A549 (cell line): ENCODE measurements at regions not wholly inside any gene's neighbourhood (a gene's known extent, or its start where the extent isn't known, plus 50 kb on each side); places are given as distances from the start of the nearest gene placed in this dataset.

Experiments
- ATAC-seq, 2 experiments: fragments of 200-7000 bp in 1 of 2; fragments of >200 bp in 1 of 2; cut with Nextera tagmentation in 1 of 2; cut with Tn5 transposase in 1 of 2; 3 replicates each; pipeline versions ENCODE4 v1.8.0 to v1.9.1; 2018 to 2020; ENCODE audit warnings: mild to moderate bottlenecking in 1 of 2, moderate library complexity in 1 of 2
- CTCF ChIA-PET: fragments of 300-600 bp; sonication (Branson Sonifier 250); formaldehyde crosslinking; extraction: SDS; loops from one replicate; lab custom pipeline; 2021; ENCODE audit warnings: antibody characterized with exemption, inconsistent platforms; lab: Yijun Ruan, JAX
- POLR2A ChIA-PET: fragments of 350-600 bp; formaldehyde crosslinking; extraction: SDS; loops from one replicate; lab custom pipeline; 2021; ENCODE audit warnings: antibody characterized with exemption, inconsistent platforms; lab: Yijun Ruan, JAX
- DNase-seq, 2 experiments: peaks; one replicate each; pipeline versions ENCODE4 v3.0.0 to v3.0.0-alpha.2; 2011 to 2016; ENCODE audit warnings: low read depth in 1 of 2, low spot score in 1 of 2
- FAIRE-seq: peaks from 2 replicates; lab custom pipeline; 2011; peaks lifted over from hg19 to GRCh38; lab: Jason Lieb, UNC
- H3K27ac ChIP-seq, 2 experiments: fragments of >200 bp; sonication (Bioruptor Twin); formaldehyde crosslinking; 3 replicates each; pipeline ENCODE4 v1.5.1; 2016 to 2017
- H3K4me1 ChIP-seq: fragments of >200 bp; sonication (Bioruptor Twin); formaldehyde crosslinking; 3 replicates; pipeline ENCODE4 v1.6.1; 2016
- H3K4me2 ChIP-seq: fragments of >200 bp; sonication (Bioruptor Twin); formaldehyde crosslinking; 3 replicates; pipeline ENCODE4 v1.6.1; 2016
- H3K4me3 ChIP-seq: fragments of >200 bp; sonication (Bioruptor Twin); formaldehyde crosslinking; 3 replicates; pipeline ENCODE4 v1.5.1; 2016
- H3K9me3 ChIP-seq: fragments of >200 bp; sonication (Bioruptor Twin); formaldehyde crosslinking; 3 replicates; pipeline ENCODE4 v1.6.1; 2016
- BCL3 ChIP-seq: fragments of >200 bp; sonication (Bioruptor Twin); formaldehyde crosslinking; IDR thresholded peaks from 3 replicates; pipeline ENCODE4 v1.6.1; 2016
- CHD4 ChIP-seq: fragments of 200-600 bp; sonication (generic); IDR thresholded peaks from 2 replicates; pipeline ENCODE4 v1.6.1; 2016; ENCODE audit warnings: antibody characterized with exemption, mild to moderate bottlenecking, borderline replicate concordance
- ELK1 ChIP-seq: fragments of 150-350 bp; IDR thresholded peaks from 2 replicates; pipeline ENCODE4 v1.6.1; 2014; ENCODE audit warnings: low read depth, mild to moderate bottlenecking, low read length
- EP300 ChIP-seq, 2 experiments: fragments of >200 bp; sonication (Bioruptor Twin); formaldehyde crosslinking; IDR thresholded peaks; 2 replicates in 1 of 2; 3 replicates in 1 of 2; pipeline ENCODE4 v1.6.1; 2016 to 2017
- ESRRA ChIP-seq: fragments of 150-350 bp; IDR thresholded peaks from 2 replicates; pipeline ENCODE4 v1.6.1; 2014; ENCODE audit warnings: mild to moderate bottlenecking, low read length, borderline replicate concordance
- FOSB ChIP-seq: fragments of 250-450 bp; sonication (Bioruptor Pico); IDR thresholded peaks from 2 replicates; pipeline ENCODE4 v1.5.0; 2020; ENCODE audit warnings: mild to moderate bottlenecking, moderate library complexity
- FOSL2 ChIP-seq, 2 experiments: fragments of 450-650 bp in 1 of 2; fragments of >200 bp in 1 of 2; sonication (Bioruptor Twin) in 1 of 2; formaldehyde crosslinking; IDR thresholded peaks; 2 replicates each; pipeline versions ENCODE4 v1.5.0 to v1.6.1; 2016 to 2020; ENCODE audit warnings: mild to moderate bottlenecking in 1 of 2, moderate library complexity in 1 of 2
- FOXS1 ChIP-seq: fragments of 250-450 bp; sonication (Bioruptor Pico); IDR thresholded peaks from 2 replicates; pipeline ENCODE4 v1.5.0; 2020; ENCODE audit warnings: mild to moderate bottlenecking, moderate library complexity
- HOXA7 ChIP-seq: fragments of 250-450 bp; sonication (Bioruptor Pico); IDR thresholded peaks from 2 replicates; pipeline ENCODE4 v1.5.0; 2020; ENCODE audit warnings: mild to moderate bottlenecking, moderate library complexity
- HOXB13 ChIP-seq: fragments of 250-450 bp; sonication (Bioruptor Pico); IDR thresholded peaks from 2 replicates; pipeline ENCODE4 v1.5.0; 2020; ENCODE audit warnings: low read depth, mild to moderate bottlenecking, moderate library complexity
- JUN ChIP-seq, 2 experiments: fragments of >200 bp; sonication (Bioruptor Twin); formaldehyde crosslinking; IDR thresholded peaks; 2 replicates in 1 of 2; 3 replicates in 1 of 2; pipeline ENCODE4 v1.6.1; 2016 to 2017
- KDM1A ChIP-seq: fragments of 200-600 bp; sonication (generic); IDR thresholded peaks from 2 replicates; pipeline ENCODE4 v1.6.1; 2016; ENCODE audit warnings: low read depth, mild to moderate bottlenecking
- MAZ ChIP-seq: fragments of 150-350 bp; IDR thresholded peaks from 2 replicates; pipeline ENCODE4 v1.6.1; 2014; ENCODE audit warnings: antibody characterized with exemption, low read depth, low read length, borderline replicate concordance
- MYC ChIP-seq: IDR thresholded peaks from 2 replicates; pipeline ENCODE4 v1.6.1; 2012; ENCODE audit warnings: mild to moderate bottlenecking, inconsistent platforms, low read length, improper control_type of control experiment, borderline replicate concordance
- NPAS2 ChIP-seq: fragments of 250-450 bp; sonication (Bioruptor Pico); IDR thresholded peaks from 2 replicates; pipeline ENCODE4 v1.8.0; 2022; ENCODE audit warnings: mild to moderate bottlenecking, moderate library complexity, borderline replicate concordance
- NR3C1 ChIP-seq: fragments of >200 bp; sonication (Bioruptor Twin); formaldehyde crosslinking; IDR thresholded peaks from 3 replicates; pipeline ENCODE4 v1.6.1; 2017
- PHF8 ChIP-seq: fragments of 200-600 bp; sonication (generic); IDR thresholded peaks from 2 replicates; pipeline ENCODE4 v1.6.1; 2016; ENCODE audit warnings: low read depth, mild to moderate bottlenecking, antibody characterized with exemption, moderate library complexity, borderline replicate concordance
- POLR2A ChIP-seq: IDR thresholded peaks from 2 replicates; pipeline ENCODE4 v1.6.1; 2012; ENCODE audit warnings: mild to moderate bottlenecking, low read length
- RARB ChIP-seq: fragments of 250-450 bp; sonication (Bioruptor Pico); IDR thresholded peaks from 2 replicates; pipeline ENCODE4 v1.8.0; 2021; ENCODE audit warnings: mild to moderate bottlenecking, moderate library complexity
- REST ChIP-seq: fragments of 200-600 bp; sonication (generic); IDR thresholded peaks from 2 replicates; pipeline ENCODE4 v1.6.1; 2016; ENCODE audit warnings: antibody characterized with exemption, mild to moderate bottlenecking, moderate library complexity
- RNF2 ChIP-seq: fragments of 200-600 bp; sonication (generic); IDR thresholded peaks from 2 replicates; pipeline ENCODE4 v1.6.1; 2016; ENCODE audit warnings: low read depth, mild to moderate bottlenecking, antibody characterized with exemption, moderate library complexity, borderline replicate concordance
- SMC3 ChIP-seq: fragments of >200 bp; sonication (Bioruptor Twin); formaldehyde crosslinking; IDR thresholded peaks from 3 replicates; pipeline ENCODE4 v1.6.1; 2018; ENCODE audit warnings: inconsistent platforms
- ZSCAN20 ChIP-seq: fragments of 250-450 bp; sonication (Bioruptor Pico); IDR thresholded peaks from 2 replicates; pipeline ENCODE4 v1.8.0; 2022; ENCODE audit warnings: mild to moderate bottlenecking, moderate library complexity
- WGBS: methylation state at CpG from one replicate; pipeline ENCODE4 v1.1.6; 2017; ENCODE audit errors: missing lambda C conversion rate; 5-methylcytosine and 5-hydroxymethylcytosine counted together

GRCh38 chr16:66050991-66051390 lies 315.5 kb upstream of the CDH5 start:
- H3K9me3 ChIP-seq: no peaks in the 10 kb centered on the region
- H3K4me2 ChIP-seq: no peak overlapping the region
- CTCF ChIA-PET: no interaction called here
- no peak overlapping the region for H3K27ac ChIP-seq
- DNase-seq (no peak), FAIRE-seq (no peak), ATAC-seq (no peak)
- POLR2A ChIA-PET: no interaction called here
- 34% methylated on average over 2 of the region's 2 CpGs for WGBS
- H3K4me3 ChIP-seq: no peak overlapping the region
- H3K4me1 ChIP-seq: no peaks in the 10 kb centered on the region
- TF ChIP-seq SMC3 (no peak), HOXA7 (no peak), BCL3 (no peak), FOSL2 (IDR thresholded peaks at IDR 0.05) (no peak), FOSL2 (CRISPR knock-in tag; IDR thresholded peaks at IDR 0.05) (no peak), FOXS1 (CRISPR knock-in tag) (no peak), KDM1A (no peak)
- TF ChIP-seq, all 56 proteins: peak for 0

- ATAC-seq (no peak), FAIRE-seq (no peak), DNase-seq (no peak)
- Histone ChIP-seq H3K4me3 (no peak overlapping the region), H3K9me3 (no peaks in the 10 kb centered on the region), H3K27ac (no peak overlapping the region), H3K4me2 (no peak overlapping the region), H3K4me1 (no peaks in the 10 kb centered on the region)
- TF ChIP-seq ZSCAN20 (no peak), RARB (no peak), JUN (IDR thresholded peaks at IDR 0.05) (no peak), HOXB13 (no peak), ELK1 (no peak), FOSB (CRISPR knock-in tag) (no peak), POLR2A (no peak), NPAS2 (CRISPR knock-in tag) (no peak), PHF8 (no peak), MYC (no peak), EP300 (IDR thresholded peaks at IDR 0.05) (no peak), KDM1A (no peak), CHD4 (no peak), RNF2 (no peak), REST (no peak), MAZ (no peak), BCL3 (no peak), FOSL2 (IDR thresholded peaks at IDR 0.05) (no peak), FOSL2 (CRISPR knock-in tag; IDR thresholded peaks at IDR 0.05) (no peak), NR3C1 (no peak), ESRRA (no peak)
- ChIA-PET POLR2A (no interaction called here), CTCF (no interaction called here)
- 9% methylated on average over 4 of the region's 4 CpGs for WGBS
Observed at GRCh38 chr16:66049865-66050264, 316.6 kb upstream of the CDH5 start.
